ENCODE measurements at regions not wholly inside any gene's neighbourhood (a gene's known extent, or its start where the extent isn't known, plus 50 kb on each side); places are given as distances from the start of the nearest gene placed in this dataset.

- TF ChIP-seq GATA2 (IDR thresholded peaks at IDR 0.05; ENCODE audit: low read depth, low read length) = no peak
- no peak for TF ChIP-seq GATA3 (IDR thresholded peaks at IDR 0.05; ENCODE audit: low read depth, low read length)
These were observed 325.8 kb downstream of the CYP26B1 start for GRCh38 chr2:71821856-71822255.
